Gastroesophageal sphincter (tissue), 4 donors: ENCODE measurements at regions not wholly inside any gene's neighbourhood (a gene's known extent, or its start where the extent isn't known, plus 50 kb on each side); places are given as distances from the start of the nearest gene placed in this dataset.
A peak's percentile ranks its signal among the peaks of the same experiment; 100 is the strongest.
"Not testable (repeated sequence)": the region's sequence is repeated elsewhere in the genome, so short reads cannot be mapped to it uniquely, and the experiment has no call there.

ENCODE experiments used
- ATAC-seq: fragments of 150-250 bp; one replicate; pipeline ENCODE4 v1.9.1; 2016; ENCODE audit warnings: mild to moderate bottlenecking, moderate library complexity
- H3K27ac ChIP-seq, 4 donors: fragments of 200-600 bp; sonication (generic) in 3 of 4; 1 replicate in 3 of 4; 2 replicates in 1 of 4; pipeline ENCODE4 v1.5.1; 2016 to 2019
- H3K27me3 ChIP-seq: fragments of 200-600 bp; sonication (generic); one replicate; pipeline ENCODE4 v1.5.1; 2019
- H3K36me3 ChIP-seq, 2 donors: fragments of 200-600 bp; sonication (generic); one replicate each; pipeline ENCODE4 v1.5.1; 2019; ENCODE audit warnings: control low read depth in 1 of 2
- H3K4me1 ChIP-seq, 3 donors: fragments of 200-600 bp; sonication (generic); 1 replicate in 2 of 3; 2 replicates in 1 of 3; pipeline ENCODE4 v1.5.1; 2016 to 2019; ENCODE audit warnings: control low read depth in 2 of 3
- H3K4me3 ChIP-seq, 2 donors: fragments of 200-600 bp; sonication (generic); one replicate each; pipeline ENCODE4 v1.5.1; 2019; ENCODE audit warnings: mild to moderate bottlenecking in 1 of 2, moderate library complexity in 1 of 2
- H3K9me3 ChIP-seq, 3 donors: fragments of 200-600 bp; sonication (generic); one replicate each; pipeline ENCODE4 v1.5.1; 2017 to 2019; ENCODE audit warnings: control low read depth in 2 of 3
- CTCF ChIP-seq, 4 experiments: fragments of 200-600 bp in 2 of 4; fragments of 450-650 bp in 2 of 4; sonication (generic) in 1 of 4; IDR thresholded peaks; one replicate each; pipeline ENCODE4 v1.5.1; 2017 to 2019; ENCODE audit warnings: antibody characterized with exemption in 4 of 4, mild to moderate bottlenecking in 2 of 4, moderate library complexity in 2 of 4
- EP300 ChIP-seq: sonication (generic); formaldehyde crosslinking; IDR thresholded peaks from one replicate; pipeline ENCODE4 v1.6.1; 2017; ENCODE audit warnings: antibody characterized with exemption, mild to moderate bottlenecking
- POLR2A ChIP-seq, 2 donors: fragments of 450-650 bp; IDR thresholded peaks; one replicate each; pipeline ENCODE4 v1.6.1; 2017; ENCODE audit warnings: antibody characterized with exemption in 2 of 2, mild to moderate bottlenecking in 2 of 2, moderate library complexity in 1 of 2
- POLR2AphosphoS5 ChIP-seq: sonication (generic); formaldehyde crosslinking; IDR thresholded peaks from one replicate; pipeline ENCODE4 v1.6.1; 2017; ENCODE audit warnings: antibody characterized with exemption
- WGBS, 2 donors: methylation state at CpG; one replicate each; pipeline ENCODE4 v1.1.5; 2018; ENCODE audit warnings: low coverage in 1 of 2; 5-methylcytosine and 5-hydroxymethylcytosine counted together

DNA sequence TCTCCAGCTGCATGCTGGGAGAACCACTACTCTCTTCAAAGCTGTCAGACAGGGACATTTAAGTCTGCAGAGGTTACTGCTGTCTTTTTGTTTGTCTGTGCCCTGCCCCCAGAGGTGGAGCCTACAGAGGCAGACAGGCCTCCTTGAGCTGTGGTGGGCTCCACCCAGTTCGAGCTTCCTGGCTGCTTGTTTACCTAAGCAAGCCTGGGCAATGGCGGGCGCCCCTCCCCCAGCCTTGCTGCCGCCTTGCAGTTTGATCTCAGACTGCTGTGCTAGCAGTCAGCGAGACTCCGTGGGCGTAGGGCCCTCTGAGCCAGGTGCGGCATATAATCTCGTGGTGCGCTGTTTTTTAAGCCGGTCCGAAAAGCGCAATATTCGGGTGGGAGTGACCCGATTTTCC, 215.0 kb downstream of the STIM2 start:
- H3K36me3 ChIP-seq, H3K27me3 ChIP-seq, H3K4me1 ChIP-seq, ATAC-seq, H3K9me3 ChIP-seq, H3K27ac ChIP-seq, H3K4me3 ChIP-seq: not testable (repeated sequence)
- 80% methylated on average over 2 of the region's 15 CpGs; no CpG with 5 or more reads in 1 of the 2 donors for WGBS, 2 donors

- Histone ChIP-seq H3K9me3 (peaks cover 0 to 7% (median 0%) of the 10 kb centered on the region in 3 donors), H3K27me3 (peaks cover 3% of the 10 kb centered on the region), H3K27ac (no peak overlapping the region), H3K4me3 (no peak overlapping the region), H3K36me3 (no peaks in the 10 kb centered on the region), H3K4me1 (no peaks in the 10 kb centered on the region)
- no peak for ATAC-seq
- WGBS, 2 donors = 34 to 41% methylated on average over 3 to 4 of the region's 4 CpGs
- no peak for TF ChIP-seq POLR2A (IDR thresholded peaks at IDR 0.05)
- TF ChIP-seq POLR2AphosphoS5 = no peak
- no peak for TF ChIP-seq CTCF (IDR thresholded peaks at IDR 0.05)
Observed at GRCh38 chr4:27078934-27079455, 218.4 kb downstream of the STIM2 start.

DNA sequence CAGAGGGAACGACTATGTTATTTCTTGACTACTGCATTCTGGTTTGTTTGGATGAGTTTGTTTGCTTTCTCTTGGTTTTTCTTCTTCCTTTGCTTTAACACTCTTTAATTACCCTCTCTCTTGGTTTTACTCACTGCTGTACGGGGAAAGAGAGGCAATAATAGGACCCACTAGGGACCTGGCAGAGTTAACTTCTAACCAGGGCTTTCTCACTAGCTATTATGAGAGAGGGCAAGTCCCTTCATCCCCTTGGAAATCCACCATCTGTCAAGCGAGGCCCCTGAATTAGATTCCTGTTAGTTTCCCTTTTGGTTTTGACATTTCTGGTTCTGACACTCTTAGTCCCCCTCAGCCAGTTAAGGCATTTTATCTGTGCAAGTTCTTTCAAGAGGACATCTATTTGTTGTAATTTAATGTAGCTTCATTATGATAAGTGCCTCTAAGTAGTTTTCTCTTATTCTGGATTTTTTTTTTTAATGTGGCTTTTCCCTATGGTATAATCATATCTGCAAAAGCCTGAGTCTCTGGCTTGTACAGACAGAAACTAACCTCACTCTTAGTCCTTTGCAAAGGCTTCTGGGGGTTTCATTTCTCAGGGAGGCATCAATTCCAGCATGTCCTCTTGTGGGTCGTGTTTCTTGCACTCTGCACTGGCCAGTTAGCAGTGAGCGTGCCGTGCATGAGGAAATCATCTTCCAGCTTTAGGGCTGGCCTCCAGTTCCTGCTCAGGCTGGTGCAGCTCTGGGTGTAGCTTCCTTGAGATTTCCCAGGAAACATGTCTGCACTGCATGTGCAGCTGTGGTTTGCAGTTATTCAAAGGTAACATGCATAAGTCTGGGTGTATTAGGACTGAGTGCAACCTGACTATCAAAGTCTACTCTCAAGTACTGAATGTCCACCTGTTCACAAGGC, 221.3 kb downstream of the STIM2 start:
- H3K4me3 ChIP-seq = no peak overlapping the region
- no peaks in the 10 kb centered on the region for H3K36me3 ChIP-seq
- peaks cover 0 to 13% (median 9%) of the 10 kb centered on the region in 3 donors for H3K4me1 ChIP-seq
- no peak for TF ChIP-seq POLR2AphosphoS5
- no peak for TF ChIP-seq CTCF (IDR thresholded peaks at IDR 0.05)
- no peak for TF ChIP-seq EP300
- no peak for TF ChIP-seq POLR2A (IDR thresholded peaks at IDR 0.05)
- peaks cover 33% of the 10 kb centered on the region for H3K27me3 ChIP-seq
- no peak for ATAC-seq
- H3K9me3 ChIP-seq = peaks cover 0 to 7% (median 0%) of the 10 kb centered on the region in 3 donors
- 52 to 63% methylated on average over 4 of the region's 6 CpGs for WGBS, 2 donors
- H3K27ac ChIP-seq = no peak overlapping the region

- Histone ChIP-seq H3K27ac (no peak overlapping the region), H3K4me1 (peaks cover 0 to 13% (median 9%) of the 10 kb centered on the region in 3 donors), H3K27me3 (peaks cover 40% of the 10 kb centered on the region), H3K4me3 (no peak overlapping the region), H3K9me3 (peaks cover 0 to 3% (median 0%) of the 10 kb centered on the region in 3 donors), H3K36me3 (no peaks in the 10 kb centered on the region)
- TF ChIP-seq CTCF (IDR thresholded peaks at IDR 0.05) = no peak
- no peak for TF ChIP-seq EP300
- TF ChIP-seq POLR2AphosphoS5 = no peak
- WGBS, 2 donors = 85 to 90% methylated on average over 4 of the region's 4 CpGs
- ATAC-seq = no peak
Observed at GRCh38 chr4:27082776-27083175, 222.1 kb downstream of the STIM2 start.

DNA sequence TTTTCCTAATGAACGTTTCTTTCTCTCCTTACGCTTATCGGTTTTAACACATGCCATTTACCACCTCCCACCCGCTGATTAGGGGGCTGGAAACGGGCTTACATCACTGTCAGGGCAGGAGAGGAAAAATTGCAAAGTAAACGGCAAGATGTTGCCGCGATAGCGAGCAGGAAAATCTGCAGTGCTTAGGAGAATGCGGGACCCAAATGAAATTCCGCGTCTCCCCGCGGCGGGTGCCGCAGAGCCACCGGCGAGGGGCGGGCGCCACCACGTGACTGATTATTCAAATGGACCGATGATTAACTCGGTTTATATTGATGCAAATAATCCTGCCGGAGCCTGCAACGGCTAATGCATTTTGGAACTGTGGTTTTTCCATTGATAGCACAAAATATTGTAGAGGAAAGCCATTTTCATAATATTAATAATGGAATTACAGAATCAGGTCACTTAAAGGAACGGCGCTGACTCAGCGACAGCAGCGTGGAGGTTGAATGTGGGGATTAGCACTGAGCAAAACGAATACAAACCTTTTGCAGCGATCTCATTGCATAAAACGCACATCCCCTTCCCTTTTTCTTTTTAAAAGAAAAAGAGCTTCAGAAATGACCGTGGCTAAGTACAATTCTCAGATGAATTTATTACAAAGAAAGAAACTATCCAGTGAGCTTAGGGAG, 224.2 kb downstream of the STIM2 start:
- ATAC-seq = no peak
- 4 to 8% methylated on average over 30 to 33 of the region's 33 CpGs for whole genome bisulfite sequencing, 2 donors
- peaks cover 56% of the 10 kb centered on the region for H3K27me3 ChIP-seq

More for the DNA sequence above, 224.2 kb downstream of the STIM2 start:
- peak in 2 of 4 experiments; percentile 16 to 18 for TF ChIP-seq CTCF (IDR thresholded peaks at IDR 0.05)
- TF ChIP-seq POLR2A (IDR thresholded peaks at IDR 0.05) = no peak
- TF ChIP-seq POLR2AphosphoS5 = no peak
- no peak for TF ChIP-seq EP300
- Histone ChIP-seq H3K9me3 (no peaks in the 10 kb centered on the region), H3K4me3 (peak overlapping the region; percentile 8 to 39), H3K27ac (no peak overlapping the region), H3K36me3 (no peaks in the 10 kb centered on the region), H3K4me1 (peaks cover 0 to 13% (median 9%) of the 10 kb centered on the region in 3 donors)
